Endodermal cell (in vitro differentiated cells): ENCODE measurements at regions not wholly inside any gene's neighbourhood (a gene's known extent, or its start where the extent isn't known, plus 50 kb on each side); places are given as distances from the start of the nearest gene placed in this dataset.

Source experiments
- DNase-seq: peaks from one replicate; pipeline ENCODE4 v3.0.0-alpha.2; 2017
- H3K27ac ChIP-seq: 2 replicates; pipeline ENCODE4 v1.5.1; 2013; ENCODE audit warnings: mild to moderate bottlenecking, low read depth, low read length, moderate library complexity
- H3K27me3 ChIP-seq: 2 replicates; pipeline ENCODE4 v1.6.1; 2013; ENCODE audit warnings: mild to moderate bottlenecking, low read length, moderate library complexity; ENCODE audit not compliant: insufficient read depth, control insufficient read depth, poor library complexity, severe bottlenecking
- H3K36me3 ChIP-seq: 2 replicates; pipeline ENCODE4 v1.7.0; 2013; ENCODE audit warnings: mild to moderate bottlenecking, low read length, moderate library complexity; ENCODE audit not compliant: control insufficient read depth, insufficient read depth
- H3K4me1 ChIP-seq: one replicate; pipeline ENCODE4 v1.7.0; 2013; ENCODE audit warnings: low read length; ENCODE audit not compliant: control insufficient read depth, insufficient read depth
- H3K4me3 ChIP-seq: 2 replicates; pipeline ENCODE4 v1.5.1; 2013; ENCODE audit warnings: mild to moderate bottlenecking, low read length, moderate library complexity
- H3K9ac ChIP-seq: 2 replicates; pipeline ENCODE4 v1.6.1; 2013; ENCODE audit warnings: mild to moderate bottlenecking, low read length, moderate library complexity; ENCODE audit not compliant: poor library complexity, severe bottlenecking; ENCODE audit errors: extremely low read depth
- H3K9me3 ChIP-seq: 2 replicates; pipeline ENCODE4 v1.6.1; 2013; ENCODE audit warnings: mild to moderate bottlenecking, low read length, moderate library complexity; ENCODE audit not compliant: control insufficient read depth
- H3K27ac Mint-ChIP-seq: 2 replicates; pipeline ENCODE4 v1.8.0; 2020; ENCODE audit warnings: mixed read lengths
- H3K27me3 Mint-ChIP-seq: 2 replicates; pipeline ENCODE4 v1.8.0; 2021; ENCODE audit warnings: mild to moderate bottlenecking, mixed read lengths; ENCODE audit not compliant: insufficient read depth
- H3K36me3 Mint-ChIP-seq: 2 replicates; pipeline ENCODE4 v1.8.0; 2020; ENCODE audit warnings: low read depth, mixed read lengths
- H3K4me1 Mint-ChIP-seq: 2 replicates; pipeline ENCODE4 v1.8.0; 2020; ENCODE audit warnings: mixed read lengths
- H3K4me3 Mint-ChIP-seq: 2 replicates; pipeline ENCODE4 v1.8.0; 2020; ENCODE audit warnings: mild to moderate bottlenecking, moderate library complexity, mixed read lengths
- H3K9me3 Mint-ChIP-seq: 2 replicates; pipeline ENCODE4 v1.8.0; 2020; ENCODE audit warnings: mild to moderate bottlenecking, mixed read lengths
- WGBS, 2 experiments: methylation state at CpG; one replicate each; pipeline versions ENCODE4 v1.1.5 to v1.1.7; 2013; ENCODE audit warnings: missing lambda C conversion rate in 2 of 2, mixed read lengths in 1 of 2; ENCODE audit not compliant: insufficient coverage in 1 of 2, insufficient read length in 1 of 2; 5-methylcytosine and 5-hydroxymethylcytosine counted together
- TF ChIP-seq, protein P1 (sequence below): fragments of 200-600 bp; sonication (generic); conservative IDR thresholded peaks from 2 replicates; pipeline ENCODE4 v1.5.0; 2021; ENCODE audit warnings: antibody characterized with exemption, mild to moderate bottlenecking

- no peak overlapping the region for H3K27ac ChIP-seq
- no peak overlapping the region for H3K9ac ChIP-seq
- no CpG with 5 or more reads among the region's 1 CpG for WGBS, 2 experiments
- TF ChIP-seq, protein P1, sequence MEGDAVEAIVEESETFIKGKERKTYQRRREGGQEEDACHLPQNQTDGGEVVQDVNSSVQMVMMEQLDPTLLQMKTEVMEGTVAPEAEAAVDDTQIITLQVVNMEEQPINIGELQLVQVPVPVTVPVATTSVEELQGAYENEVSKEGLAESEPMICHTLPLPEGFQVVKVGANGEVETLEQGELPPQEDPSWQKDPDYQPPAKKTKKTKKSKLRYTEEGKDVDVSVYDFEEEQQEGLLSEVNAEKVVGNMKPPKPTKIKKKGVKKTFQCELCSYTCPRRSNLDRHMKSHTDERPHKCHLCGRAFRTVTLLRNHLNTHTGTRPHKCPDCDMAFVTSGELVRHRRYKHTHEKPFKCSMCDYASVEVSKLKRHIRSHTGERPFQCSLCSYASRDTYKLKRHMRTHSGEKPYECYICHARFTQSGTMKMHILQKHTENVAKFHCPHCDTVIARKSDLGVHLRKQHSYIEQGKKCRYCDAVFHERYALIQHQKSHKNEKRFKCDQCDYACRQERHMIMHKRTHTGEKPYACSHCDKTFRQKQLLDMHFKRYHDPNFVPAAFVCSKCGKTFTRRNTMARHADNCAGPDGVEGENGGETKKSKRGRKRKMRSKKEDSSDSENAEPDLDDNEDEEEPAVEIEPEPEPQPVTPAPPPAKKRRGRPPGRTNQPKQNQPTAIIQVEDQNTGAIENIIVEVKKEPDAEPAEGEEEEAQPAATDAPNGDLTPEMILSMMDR, result no peak
- H3K36me3 ChIP-seq, result peaks cover 80% of the 10 kb centered on the region
- DNase-seq, result no peak
- H3K27me3 Mint-ChIP-seq, result no peaks in the 10 kb centered on the region
- H3K4me3 Mint-ChIP-seq, result no peak overlapping the region
- H3K4me1 ChIP-seq, result no peaks in the 10 kb centered on the region
- H3K36me3 Mint-ChIP-seq, result peaks cover 73% of the 10 kb centered on the region
- no peaks in the 10 kb centered on the region for H3K27me3 ChIP-seq
- peaks cover 14% of the 10 kb centered on the region for H3K9me3 Mint-ChIP-seq
- peaks cover 21% of the 10 kb centered on the region for H3K9me3 ChIP-seq
- no peak overlapping the region for H3K27ac Mint-ChIP-seq
- H3K4me1 Mint-ChIP-seq, result peaks cover 2% of the 10 kb centered on the region
- no peak overlapping the region for H3K4me3 ChIP-seq
These were observed 441.1 kb downstream of the ETNK1 start for GRCh38 chr12:23066095-23066494.

- TF ChIP-seq, protein P1, result no peak
- no peaks in the 10 kb centered on the region for H3K27me3 Mint-ChIP-seq
- H3K27ac Mint-ChIP-seq, result no peak overlapping the region
- H3K36me3 ChIP-seq, result peaks cover 94% of the 10 kb centered on the region
- peaks cover 81% of the 10 kb centered on the region for H3K36me3 Mint-ChIP-seq
- no peak overlapping the region for H3K27ac ChIP-seq
- no peaks in the 10 kb centered on the region for H3K4me1 Mint-ChIP-seq
- H3K4me3 Mint-ChIP-seq, result no peak overlapping the region
- no peaks in the 10 kb centered on the region for H3K27me3 ChIP-seq
- no peak overlapping the region for H3K4me3 ChIP-seq
- no peaks in the 10 kb centered on the region for H3K4me1 ChIP-seq
- H3K9ac ChIP-seq, result no peak overlapping the region
- DNase-seq, result no peak
- WGBS, 2 experiments, result 95 to 100% methylated on average over 2 of the region's 2 CpGs
- H3K9me3 Mint-ChIP-seq, result peaks cover 8% of the 10 kb centered on the region
- peaks cover 24% of the 10 kb centered on the region for H3K9me3 ChIP-seq
These were observed 458.3 kb downstream of the ETNK1 start for GRCh38 chr12:23083267-23083666.

- H3K4me3 ChIP-seq, result no peak overlapping the region
- TF ChIP-seq, protein P1, result no peak
- H3K36me3 ChIP-seq, result peaks cover 88% of the 10 kb centered on the region
- H3K4me1 ChIP-seq, result no peaks in the 10 kb centered on the region
- DNase-seq, result no peak
- peaks cover 30% of the 10 kb centered on the region for H3K9me3 ChIP-seq
- Mint-ChIP-seq H3K36me3 (peaks cover 79% of the 10 kb centered on the region), H3K27me3 (no peaks in the 10 kb centered on the region), H3K9me3 (peaks cover 18% of the 10 kb centered on the region), H3K27ac (no peak overlapping the region), H3K4me3 (no peak overlapping the region), H3K4me1 (no peaks in the 10 kb centered on the region)
- H3K27me3 ChIP-seq, result no peaks in the 10 kb centered on the region
- WGBS, 2 experiments, result 89 to 95% methylated on average over 5 of the region's 5 CpGs
- H3K9ac ChIP-seq, result no peak overlapping the region
- no peak overlapping the region for H3K27ac ChIP-seq
These were observed 459.4 kb downstream of the ETNK1 start for GRCh38 chr12:23084236-23084995.
